Heart right ventricle (tissue), 16 donors: ENCODE measurements at regions not wholly inside any gene's neighbourhood (a gene's known extent, or its start where the extent isn't known, plus 50 kb on each side); places are given as distances from the start of the nearest gene placed in this dataset.

Experiments
- ATAC-seq, 8 donors: fragments of 200-7000 bp; cut with Tn5 transposase; one replicate each; pipeline ENCODE4 v1.9.1; 2020; ENCODE audit warnings: mild to moderate bottlenecking in 8 of 8, moderate library complexity in 8 of 8, moderate number of reproducible peaks in 1 of 8
- DNase-seq, 2 donors: peaks; one replicate each; pipeline ENCODE4 v3.0.0-alpha.2; 2020
- H3K27ac ChIP-seq, 10 donors: fragments of 200-600 bp; sonication (generic) in 2 of 10; one replicate each; pipeline versions ENCODE4 v1.5.0 to v1.8.0; 2020 to 2022; ENCODE audit warnings: mild to moderate bottlenecking in 3 of 10
- H3K27me3 ChIP-seq, 7 donors: fragments of 200-600 bp; one replicate each; pipeline ENCODE4 v1.8.0; 2021 to 2022; ENCODE audit warnings: mild to moderate bottlenecking in 2 of 7
- H3K36me3 ChIP-seq, 9 donors: fragments of 200-600 bp; sonication (generic) in 1 of 9; one replicate each; pipeline versions ENCODE4 v1.5.0 to v1.8.0; 2020 to 2022; ENCODE audit warnings: mild to moderate bottlenecking in 2 of 9
- H3K4me1 ChIP-seq, 9 donors: fragments of 200-600 bp; sonication (generic) in 1 of 9; one replicate each; pipeline versions ENCODE4 v1.5.0 to v1.8.0; 2020 to 2022; ENCODE audit warnings: mild to moderate bottlenecking in 4 of 9
- H3K4me3 ChIP-seq, 10 donors: fragments of 200-600 bp; sonication (generic) in 2 of 10; one replicate each; pipeline versions ENCODE4 v1.5.0 to v1.8.0; 2020 to 2022; ENCODE audit warnings: mild to moderate bottlenecking in 7 of 10, moderate library complexity in 2 of 10
- H3K9me3 ChIP-seq, 11 donors: fragments of 200-600 bp in 10 of 11; sonication (generic) in 2 of 11; one replicate each; pipeline versions ENCODE4 v1.5.0 to v1.8.0; 2013 to 2022; ENCODE audit warnings: mild to moderate bottlenecking in 2 of 11, control low read depth in 1 of 11, moderate library complexity in 1 of 11
- WGBS, 2 donors: extraction: QIAGEN DNeasy Blood & Tissue Kit; methylation state at CpG; one replicate each; pipeline ENCODE4 v1.1.7; 2013; ENCODE audit warnings: inconsistent platforms in 1 of 2; 5-methylcytosine and 5-hydroxymethylcytosine counted together
- intact Hi-C, 10 donors: fragments of 100-400 bp; cut with DNase I; formaldehyde crosslinking; loops; one replicate each; pipeline versions ENCODE4 v1.11.1 to v1.14.2; 2022
- TF ChIP-seq, protein P1 (sequence below), 9 donors: fragments of 200-600 bp; sonication (generic) in 2 of 9; IDR thresholded peaks; one replicate each; pipeline versions ENCODE4 v1.5.0 to v1.8.0; 2021 to 2022; ENCODE audit warnings: antibody characterized with exemption in 9 of 9, mild to moderate bottlenecking in 5 of 9, moderate library complexity in 1 of 9
- donor health status: Arrhythmogenic right ventricular cardiomyopathy.
- donor health status: ischemic (EF 13 %, LVEDD 7.1; RV severe dilation, severe dysfunction).
- donor health status: healthy with polysubstance abuse.
- donor health status: DM: no; HTN: yes; CAD: no.
- donor health status: DM: no; HTN: no; CAD: no.
- donor health status: ischemic (EF 25% LVEDD 6.9; RV normal size, moderate dysfunction).
- donor health status: ischemic (EF 25% LVEDD 5.7; RV mildly dilated, moderate dysfunction).
- donor health status: healthy.
- donor health status: DM: yes; HTN: yes; CAD: no.
- donor health status: Ischemic cardiomyopathy.
- donor health status: ischemic (EF 35%, LVEDD 5.7; RV mildly dilated, moderate dysfunction).
- donor health status: nonischemic (EF 11% LVEDD 7.7; RV severe dilation, severe dysfunction).
- donor health status: DM: yes; HTN: yes; CAD: no.
- donor health status: PGD.
- donor health status: ischemic (EF 29% LVEDD 5.4; RV normal size, mild dysfunction).
- donor health status: nonischemic (EF 23%, LVEDD 6.1; RV moderate dilation, normal function).

DNA sequence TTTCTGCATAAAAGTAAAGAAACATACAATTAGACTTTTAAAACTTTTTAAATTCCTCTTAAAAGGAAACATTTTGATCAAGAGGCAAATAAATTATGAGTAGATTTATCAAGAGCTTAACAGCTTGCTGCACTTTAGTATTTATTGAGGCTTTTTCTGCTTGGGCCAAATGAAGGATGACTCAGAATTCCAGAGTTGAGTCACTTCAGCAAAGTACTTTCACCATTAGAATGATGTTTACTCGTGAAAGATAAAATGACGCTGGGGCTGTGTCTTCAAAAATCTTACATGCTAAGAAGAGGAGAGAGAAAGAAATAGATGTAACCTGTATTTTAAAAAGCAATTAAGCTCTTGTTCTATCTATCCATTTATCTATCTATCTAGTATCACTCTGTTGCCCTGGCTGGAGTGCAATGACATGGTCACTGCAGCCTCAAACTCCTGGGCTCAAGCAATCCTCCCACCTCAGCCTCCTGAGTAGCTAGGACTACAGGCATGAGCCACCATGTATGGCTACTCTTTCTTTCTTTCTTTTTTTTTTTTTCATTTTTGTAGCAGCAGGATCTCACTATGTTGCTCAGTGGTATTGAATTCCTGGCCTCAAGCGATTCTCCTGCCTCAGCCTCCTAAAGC lies 75.3 kb upstream of the RIOK3 start:
- ATAC-seq (peak in 5 of 8 donors; percentile 48 to 66 (median 61)), DNase-seq (no peak)
- Histone ChIP-seq H3K27me3 (no peaks in the 10 kb centered on the region), H3K9me3 (no peaks in the 10 kb centered on the region), H3K27ac (peak overlapping the region in 7 of 10 donors; percentile 19 to 56 (median 28)), H3K36me3 (peaks cover 0 to 6% (median 0%) of the 10 kb centered on the region in 9 donors), H3K4me1 (peaks cover 0 to 15% (median 6%) of the 10 kb centered on the region in 9 donors), H3K4me3 (no peak overlapping the region)
- TF ChIP-seq, protein P1, sequence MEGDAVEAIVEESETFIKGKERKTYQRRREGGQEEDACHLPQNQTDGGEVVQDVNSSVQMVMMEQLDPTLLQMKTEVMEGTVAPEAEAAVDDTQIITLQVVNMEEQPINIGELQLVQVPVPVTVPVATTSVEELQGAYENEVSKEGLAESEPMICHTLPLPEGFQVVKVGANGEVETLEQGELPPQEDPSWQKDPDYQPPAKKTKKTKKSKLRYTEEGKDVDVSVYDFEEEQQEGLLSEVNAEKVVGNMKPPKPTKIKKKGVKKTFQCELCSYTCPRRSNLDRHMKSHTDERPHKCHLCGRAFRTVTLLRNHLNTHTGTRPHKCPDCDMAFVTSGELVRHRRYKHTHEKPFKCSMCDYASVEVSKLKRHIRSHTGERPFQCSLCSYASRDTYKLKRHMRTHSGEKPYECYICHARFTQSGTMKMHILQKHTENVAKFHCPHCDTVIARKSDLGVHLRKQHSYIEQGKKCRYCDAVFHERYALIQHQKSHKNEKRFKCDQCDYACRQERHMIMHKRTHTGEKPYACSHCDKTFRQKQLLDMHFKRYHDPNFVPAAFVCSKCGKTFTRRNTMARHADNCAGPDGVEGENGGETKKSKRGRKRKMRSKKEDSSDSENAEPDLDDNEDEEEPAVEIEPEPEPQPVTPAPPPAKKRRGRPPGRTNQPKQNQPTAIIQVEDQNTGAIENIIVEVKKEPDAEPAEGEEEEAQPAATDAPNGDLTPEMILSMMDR (IDR thresholded peaks at IDR 0.05): no peak
- 77 to 80% methylated on average over 3 of the region's 3 CpGs for WGBS, 2 donors
- intact Hi-C loops: loop anchor here in 5 of 10 donors (5.0 to 10.0 kb wide), 3 partner anchors 245 to 345 kb away; no protein-coding TSS in a partner anchor

DNA sequence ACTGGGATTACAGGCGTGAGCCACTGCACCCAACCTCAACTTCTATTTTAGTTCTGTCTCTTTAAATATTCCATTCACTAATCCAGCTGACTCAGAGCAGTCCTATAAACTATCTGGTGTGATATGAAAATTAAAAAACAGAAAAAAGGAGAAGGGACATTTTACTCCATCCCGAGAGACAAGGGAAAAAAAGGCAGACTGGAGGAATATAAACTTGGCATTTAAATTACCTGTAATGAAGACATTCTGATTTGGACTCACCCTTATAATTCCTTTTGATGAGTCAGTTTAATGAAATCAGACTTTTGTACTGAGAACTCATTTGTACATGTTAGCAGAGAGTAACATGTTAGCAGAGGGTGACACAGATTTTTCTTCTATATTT lies 74.8 kb upstream of the RIOK3 start:
- TF ChIP-seq, protein P1 (IDR thresholded peaks at IDR 0.05): no peak
- DNase-seq (no peak), ATAC-seq (peak in 1 of 8 donors; percentile 27)
- Histone ChIP-seq H3K27ac (peak overlapping the region in 7 of 10 donors; percentile 19 to 56 (median 28)), H3K4me3 (no peak overlapping the region), H3K4me1 (peaks cover 0 to 15% (median 6%) of the 10 kb centered on the region in 9 donors), H3K36me3 (peaks cover 0 to 4% (median 0%) of the 10 kb centered on the region in 9 donors), H3K9me3 (no peaks in the 10 kb centered on the region), H3K27me3 (no peaks in the 10 kb centered on the region)
- intact Hi-C loops: loop anchor here in 5 of 10 donors (5.0 to 10.0 kb wide), 3 partner anchors 246 to 346 kb away; no protein-coding TSS in a partner anchor
- WGBS, 2 donors: 68 to 79% methylated on average over 2 of the region's 2 CpGs

DNA sequence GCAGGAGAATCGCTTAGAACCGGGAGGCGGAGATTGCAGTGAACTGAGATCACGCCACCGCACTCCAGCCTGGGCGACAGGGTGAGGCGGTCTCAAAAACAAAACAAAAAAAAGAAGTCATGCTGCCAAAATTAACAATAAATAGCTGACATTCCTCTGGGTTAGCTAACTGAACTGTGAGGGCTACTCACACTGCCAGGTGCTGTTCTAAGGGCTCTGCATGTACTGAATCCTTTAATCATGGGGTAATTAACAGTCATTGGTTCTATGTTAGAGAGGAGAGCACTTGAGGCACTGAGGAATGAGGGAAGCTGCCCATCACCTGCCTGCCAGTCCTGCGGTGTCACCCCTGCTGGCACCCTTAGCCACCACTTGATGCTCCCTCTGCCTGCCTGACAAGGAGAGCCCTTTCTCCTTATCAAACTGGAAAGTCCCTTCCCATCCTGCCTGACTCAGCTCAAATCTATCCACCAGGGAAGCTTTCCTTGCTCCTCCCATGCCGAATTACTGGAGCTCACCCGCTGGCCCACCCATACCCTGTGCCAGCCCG lies 73.0 kb upstream of the RIOK3 start:
- intact Hi-C loops: loop anchor here in 1 of 10 donors (10.0 kb wide), 1 partner anchor 345 kb away; no protein-coding TSS in a partner anchor
- ATAC-seq (no peak), DNase-seq (no peak)
- Histone ChIP-seq H3K27ac (no peak overlapping the region), H3K4me1 (peaks cover 0 to 15% (median 6%) of the 10 kb centered on the region in 9 donors), H3K9me3 (no peaks in the 10 kb centered on the region), H3K4me3 (no peak overlapping the region), H3K27me3 (no peaks in the 10 kb centered on the region), H3K36me3 (peaks cover 0 to 9% (median 0%) of the 10 kb centered on the region in 9 donors)
- 86 to 92% methylated on average over 11 of the region's 11 CpGs for WGBS, 2 donors
- TF ChIP-seq, protein P1 (IDR thresholded peaks at IDR 0.05): no peak

DNA sequence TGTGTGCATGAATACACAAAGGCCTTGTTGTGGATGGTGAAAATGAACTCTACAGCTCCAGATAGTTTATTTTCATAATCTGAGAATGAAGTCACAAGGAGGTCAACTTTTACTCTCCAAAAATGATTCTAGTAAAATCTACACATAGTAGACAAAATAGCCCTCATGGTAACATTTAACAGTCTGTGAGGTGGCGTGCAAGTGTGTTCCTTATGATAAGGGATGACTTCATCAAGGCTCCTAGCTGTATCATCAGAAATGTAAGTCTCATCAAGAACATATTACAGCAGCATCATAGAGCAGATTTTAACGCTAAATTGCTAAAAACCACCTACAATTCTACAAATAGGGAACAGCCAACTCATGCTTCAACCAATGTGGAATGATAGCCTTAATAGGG lies 72.3 kb upstream of the RIOK3 start:
- Histone ChIP-seq H3K27ac (no peak overlapping the region), H3K36me3 (peaks cover 0 to 9% (median 0%) of the 10 kb centered on the region in 9 donors), H3K4me1 (peaks cover 0 to 15% (median 6%) of the 10 kb centered on the region in 9 donors), H3K9me3 (no peaks in the 10 kb centered on the region), H3K4me3 (no peak overlapping the region), H3K27me3 (no peaks in the 10 kb centered on the region)
- ATAC-seq (no peak), DNase-seq (no peak)
- TF ChIP-seq, protein P1 (IDR thresholded peaks at IDR 0.05): no peak
- 88 to 95% methylated on average over 2 of the region's 2 CpGs for WGBS, 2 donors
- intact Hi-C loops: loop anchor here in 1 of 10 donors (10.0 kb wide), 1 partner anchor 346 kb away; no protein-coding TSS in a partner anchor
